Common myeloid progenitor, CD34-positive (primary cell): ENCODE measurements at regions not wholly inside any gene's neighbourhood (a gene's known extent, or its start where the extent isn't known, plus 50 kb on each side); places are given as distances from the start of the nearest gene placed in this dataset.

ENCODE experiments used
- CTCF ChIA-PET: fragments of 350-600 bp; sonication (Branson Sonifier 250); formaldehyde crosslinking; loops from one replicate; lab custom pipeline; 2021; ENCODE audit warnings: antibody characterized with exemption; lab: Charles Lee
- POLR2A ChIA-PET: fragments of 350-600 bp; sonication (Branson Sonifier 250); formaldehyde crosslinking; loops from one replicate; lab custom pipeline; 2021; ENCODE audit warnings: antibody characterized with exemption; lab: Charles Lee
- DNase-seq, 3 donors: peaks; one replicate each; pipeline versions ENCODE4 v3.0.0 to v3.0.0-alpha.2; 2013
- H3K27ac ChIP-seq, 2 experiments: 1 replicate in 1 of 2; 2 replicates in 1 of 2; pipeline ENCODE4 v1.7.0; 2013; ENCODE audit warnings: inconsistent platforms in 2 of 2, low read length in 2 of 2, mild to moderate bottlenecking in 2 of 2, low read depth in 1 of 2, moderate library complexity in 1 of 2; ENCODE audit not compliant: severe bottlenecking in 2 of 2, insufficient read depth in 1 of 2, poor library complexity in 1 of 2
- H3K27me3 ChIP-seq, 5 experiments: replicated peaks in 2 of 5; 1 replicate in 3 of 5; 2 replicates in 2 of 5; pipeline versions ENCODE4 v1.6.1 to v1.7.0; 2013; ENCODE audit warnings: low read length in 4 of 5, mild to moderate bottlenecking in 2 of 5, moderate library complexity in 2 of 5, inconsistent platforms in 1 of 5; ENCODE audit not compliant: insufficient read depth in 5 of 5, control insufficient read depth in 4 of 5
- H3K36me3 ChIP-seq, 4 experiments: 1 replicate in 2 of 4; 2 replicates in 2 of 4; pipeline versions ENCODE4 v1.6.1 to v1.7.0; 2013; ENCODE audit warnings: low read length in 3 of 4, control low read depth in 1 of 4, mild to moderate bottlenecking in 1 of 4; ENCODE audit not compliant: control insufficient read depth in 4 of 4, insufficient read depth in 4 of 4
- H3K4me1 ChIP-seq, 4 experiments: 1 replicate in 3 of 4; 2 replicates in 1 of 4; pipeline versions ENCODE4 v1.6.1 to v1.7.1; 2013; ENCODE audit warnings: low read length in 3 of 4, mild to moderate bottlenecking in 3 of 4, control low read depth in 1 of 4, inconsistent platforms in 1 of 4, moderate library complexity in 1 of 4; ENCODE audit not compliant: control insufficient read depth in 4 of 4, insufficient read depth in 4 of 4; ENCODE audit errors: control extremely low read depth in 1 of 4
- H3K4me3 ChIP-seq, 7 experiments: 1 replicate in 4 of 7; 2 replicates in 3 of 7; pipeline versions ENCODE4 v1.5.1 to v1.7.0; 2013; ENCODE audit warnings: mild to moderate bottlenecking in 7 of 7, low read length in 6 of 7, moderate library complexity in 6 of 7, inconsistent platforms in 2 of 7, low read depth in 2 of 7, control low read depth in 1 of 7; ENCODE audit not compliant: insufficient read depth in 4 of 7, control insufficient read depth in 1 of 7; ENCODE audit errors: extremely low read depth in 1 of 7
- H3K9me3 ChIP-seq, 5 experiments: 1 replicate in 4 of 5; 2 replicates in 1 of 5; pipeline versions ENCODE4 v1.6.1 to v1.7.1; 2013; ENCODE audit warnings: low read length in 4 of 5, mild to moderate bottlenecking in 2 of 5, inconsistent platforms in 1 of 5, low read depth in 1 of 5, moderate library complexity in 1 of 5; ENCODE audit not compliant: control insufficient read depth in 4 of 5, insufficient read depth in 2 of 5; ENCODE audit errors: control extremely low read depth in 1 of 5
- WGBS: methylation state at CpG from one replicate; pipeline ENCODE4 v1.1.5; 2013; ENCODE audit not compliant: insufficient coverage; 5-methylcytosine and 5-hydroxymethylcytosine counted together

GRCh38 chr4:96730432-96730831 lies 890.5 kb downstream of the PDHA2 start:
- Histone ChIP-seq H3K4me3 (no peak overlapping the region), H3K27ac (no peak overlapping the region), H3K4me1 (no peaks in the 10 kb centered on the region), H3K36me3 (no peaks in the 10 kb centered on the region), H3K9me3 (peaks cover 0 to 7% (median 2%) of the 10 kb centered on the region in 5 experiments), H3K27me3 (no peaks in the 10 kb centered on the region)
- no peak for DNase-seq
- CTCF ChIA-PET = no interaction called here
- POLR2A ChIA-PET = no interaction called here
- WGBS = no CpG with 5 or more reads among the region's 3 CpGs

DNA sequence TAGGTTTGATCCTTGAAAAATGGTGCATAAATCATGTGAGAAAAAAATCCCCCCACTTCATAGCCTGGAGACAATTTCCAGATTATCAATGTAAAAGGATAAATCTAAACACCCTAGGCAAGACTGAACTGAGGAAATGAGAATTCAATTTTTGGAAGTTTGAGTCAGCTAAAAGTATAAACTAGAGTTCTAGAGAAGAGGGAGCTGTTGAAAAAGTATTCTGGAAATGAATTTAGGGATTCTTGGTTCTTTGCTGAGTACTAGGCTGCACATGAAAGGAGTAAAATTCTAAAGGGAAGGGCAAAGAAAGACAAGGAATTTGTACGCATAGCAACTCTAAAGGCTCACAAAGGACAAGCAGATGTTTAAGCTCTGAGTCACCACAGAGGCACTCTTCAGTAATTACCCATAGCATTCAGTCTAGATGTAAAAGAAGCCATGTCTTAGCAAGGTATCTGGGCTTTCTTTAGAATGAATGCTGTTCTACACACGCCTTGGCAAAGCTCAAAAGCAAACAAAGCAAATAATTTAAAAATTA lies 896.5 kb downstream of the PDHA2 start:
- WGBS = 100% methylated on average over 1 of the region's 2 CpGs
- no peaks in the 10 kb centered on the region for H3K27me3 ChIP-seq
- CTCF ChIA-PET = interaction anchor here (0.8 kb wide), 1 partner anchor 14 kb away, joined by 3 read pairs; no protein-coding TSS in a partner anchor
- no peak overlapping the region for H3K27ac ChIP-seq
- no peak overlapping the region for H3K4me3 ChIP-seq
- H3K36me3 ChIP-seq = no peaks in the 10 kb centered on the region
- DNase-seq = no peak
- H3K4me1 ChIP-seq = no peaks in the 10 kb centered on the region
- peaks cover 0 to 7% (median 2%) of the 10 kb centered on the region in 5 experiments for H3K9me3 ChIP-seq
- POLR2A ChIA-PET = no interaction called here

DNA sequence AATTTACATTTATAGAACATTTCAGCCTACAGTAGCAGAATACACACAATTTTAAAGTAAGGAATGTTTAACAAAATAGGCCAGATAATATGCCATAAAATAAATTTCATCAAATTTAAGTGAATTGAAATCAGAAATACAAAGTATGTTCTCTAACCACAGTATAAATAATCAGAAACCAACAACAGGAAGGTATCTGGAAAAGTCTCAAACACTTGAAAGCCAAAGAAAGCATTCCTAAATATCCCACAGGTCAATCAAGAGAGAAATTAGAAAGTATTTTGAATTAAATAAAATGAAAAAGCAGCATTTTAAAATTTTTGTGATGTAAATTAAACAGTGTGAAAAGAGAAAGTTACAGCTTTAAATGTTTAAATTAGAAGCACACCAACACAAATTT lies 899.2 kb downstream of the PDHA2 start:
- H3K27ac ChIP-seq = no peak overlapping the region
- no peak for DNase-seq
- H3K4me3 ChIP-seq = no peak overlapping the region
- peaks cover 0 to 8% (median 0%) of the 10 kb centered on the region in 5 experiments for H3K9me3 ChIP-seq
- no peaks in the 10 kb centered on the region for H3K27me3 ChIP-seq
- H3K36me3 ChIP-seq = no peaks in the 10 kb centered on the region
- ChIA-PET POLR2A (no interaction called here), CTCF (interaction anchor here (1.0 kb wide), 1 partner anchor 36 kb away, joined by 3 read pairs; no protein-coding TSS in a partner anchor)
- H3K4me1 ChIP-seq = no peaks in the 10 kb centered on the region

DNA sequence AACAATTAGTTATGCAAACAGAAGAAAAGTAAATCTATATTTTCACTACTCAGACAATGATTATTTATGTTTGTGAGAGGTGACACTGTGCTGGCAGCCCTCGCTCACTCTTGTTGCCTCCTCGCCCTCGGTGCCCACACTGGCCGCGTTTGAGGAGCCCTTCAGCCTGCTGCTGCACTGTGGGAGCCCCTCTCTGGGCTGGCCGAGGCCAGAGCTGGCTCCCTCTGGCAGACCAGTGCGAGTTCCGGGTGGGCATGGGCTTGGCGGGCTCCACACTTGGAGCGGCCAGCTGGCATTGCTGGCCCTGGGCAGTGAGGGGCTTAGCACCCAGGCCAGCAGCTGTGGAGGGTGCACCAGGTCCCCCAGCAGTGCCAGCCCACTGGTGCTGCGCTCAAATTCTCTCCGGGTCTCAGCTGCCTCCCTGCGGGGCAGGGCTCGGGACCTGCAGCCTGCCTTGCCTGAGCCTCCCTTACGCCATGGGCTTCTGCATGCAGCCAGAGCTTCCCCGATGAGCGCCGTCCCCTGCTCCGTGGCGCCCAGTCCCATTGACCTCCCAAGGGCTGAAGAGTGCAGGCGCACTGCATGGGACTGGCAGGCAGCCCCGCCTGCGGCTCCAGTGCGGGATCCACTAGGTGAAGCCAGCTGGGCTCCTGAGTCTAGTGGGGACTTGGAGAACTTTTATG lies 902.6 kb downstream of the PDHA2 start:
- CTCF ChIA-PET = interaction anchor here (1.4 kb wide), 2 partner anchors 14 kb away, joined by 3 to 4 read pairs; no protein-coding TSS in a partner anchor
- H3K36me3 ChIP-seq = no peaks in the 10 kb centered on the region
- no peak overlapping the region for H3K27ac ChIP-seq
- H3K4me1 ChIP-seq = peaks cover 0 to 3% (median 0%) of the 10 kb centered on the region in 4 experiments
- H3K9me3 ChIP-seq = peaks cover 0 to 8% (median 0%) of the 10 kb centered on the region in 5 experiments
- WGBS = 96% methylated on average over 17 of the region's 24 CpGs
- H3K27me3 ChIP-seq = no peaks in the 10 kb centered on the region
- no peak for DNase-seq
- H3K4me3 ChIP-seq = no peak overlapping the region
- POLR2A ChIA-PET = no interaction called here

- H3K27me3 ChIP-seq = no peaks in the 10 kb centered on the region
Measured at GRCh38 chr4:96744676-96745075, 904.8 kb downstream of the PDHA2 start.

DNA sequence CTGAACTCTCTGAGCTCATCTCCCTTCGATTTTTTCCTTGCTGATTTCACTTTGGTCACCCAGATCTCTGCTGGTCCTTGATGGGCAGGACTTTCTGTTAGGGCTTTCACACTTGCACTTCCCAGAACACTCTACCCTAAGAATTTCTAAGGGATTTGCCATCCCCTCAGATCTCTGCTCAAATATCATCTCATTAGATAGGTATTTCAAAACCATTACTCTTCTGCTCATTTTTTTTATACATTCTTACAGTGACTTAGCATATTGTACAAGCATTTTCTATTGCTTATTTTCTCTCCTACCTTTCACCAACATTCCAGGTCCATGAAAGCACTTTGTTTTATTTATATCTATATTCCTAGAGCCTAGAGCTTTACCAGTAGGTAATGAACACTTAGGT lies 913.3 kb downstream of the PDHA2 start:
- H3K36me3 ChIP-seq = no peaks in the 10 kb centered on the region
- 100% methylated on average over 1 of the region's 1 CpG for WGBS
- no peak for DNase-seq
- H3K4me1 ChIP-seq = no peaks in the 10 kb centered on the region
- CTCF ChIA-PET = interaction anchor here (0.7 to 1.3 kb wide), 2 partner anchors 22 to 182 kb away, joined by 3 to 4 read pairs; no protein-coding TSS in a partner anchor
- POLR2A ChIA-PET = no interaction called here
- no peaks in the 10 kb centered on the region for H3K27me3 ChIP-seq
- peaks cover 0 to 2% (median 0%) of the 10 kb centered on the region in 5 experiments for H3K9me3 ChIP-seq
- H3K4me3 ChIP-seq = no peak overlapping the region
- no peak overlapping the region for H3K27ac ChIP-seq

More at GRCh38 chr4:96744676-96745075, 904.8 kb downstream of the PDHA2 start:
- peaks cover 0 to 10% (median 0%) of the 10 kb centered on the region in 5 experiments for H3K9me3 ChIP-seq
- H3K4me3 ChIP-seq = no peak overlapping the region
- peaks cover 0 to 3% (median 0%) of the 10 kb centered on the region in 4 experiments for H3K4me1 ChIP-seq
- ChIA-PET POLR2A (no interaction called here), CTCF (no interaction called here)
- no peaks in the 10 kb centered on the region for H3K36me3 ChIP-seq
- DNase-seq = peak; percentile 35 to 80 (median 60)
- no peak overlapping the region for H3K27ac ChIP-seq
